PC-9 (cell line): ENCODE measurements at regions not wholly inside any gene's neighbourhood (a gene's known extent, or its start where the extent isn't known, plus 50 kb on each side); places are given as distances from the start of the nearest gene placed in this dataset.

ENCODE experiments used
- BruUV-seq: library from RNA; stranded (reverse); fragments of 400-500 nt; replicated peaks from 2 replicates; lab custom pipeline; 2021; lab: Mats Ljungman, UMichigan
- CTCF ChIA-PET: fragments of 300-600 bp; sonication (Branson Sonifier 250); formaldehyde crosslinking; loops from one replicate; lab custom pipeline; 2022; ENCODE audit warnings: antibody characterized with exemption; lab: Charles Lee
- POLR2A ChIA-PET: fragments of 300-600 bp; sonication (Branson Sonifier 250); formaldehyde crosslinking; loops from one replicate; lab custom pipeline; 2022; ENCODE audit warnings: antibody characterized with exemption; ENCODE audit not compliant: unreplicated experiment; lab: Charles Lee
- DNase-seq, 2 experiments: peaks; one replicate each; pipeline versions ENCODE4 v3.0.0 to v3.0.0-alpha.2; 2015 to 2022; ENCODE audit warnings: mixed read lengths in 1 of 2
- H2AFZ ChIP-seq: fragments of 200-600 bp; sonication (generic); 2 replicates; pipeline ENCODE4 v1.8.1; 2017; ENCODE audit warnings: antibody characterized with exemption
- H3F3A ChIP-seq: fragments of 200-600 bp; sonication (generic); 2 replicates; pipeline ENCODE4 v1.8.1; 2017; ENCODE audit warnings: antibody characterized with exemption, mild to moderate bottlenecking, low read depth; ENCODE audit not compliant: insufficient read depth
- H3K27ac ChIP-seq: fragments of 200-600 bp; sonication (generic); 2 replicates; pipeline ENCODE4 v1.6.1; 2016; ENCODE audit warnings: mixed run types
- H3K27me3 ChIP-seq: fragments of 200-600 bp; sonication (generic); 2 replicates; pipeline ENCODE4 v1.6.1; 2016; ENCODE audit warnings: low read depth, mixed run types; ENCODE audit not compliant: insufficient read depth
- H3K36me3 ChIP-seq: fragments of 200-600 bp; sonication (generic); 2 replicates; pipeline ENCODE4 v1.6.1; 2016; ENCODE audit warnings: low read depth, mixed run types
- H3K4me1 ChIP-seq: fragments of 200-600 bp; sonication (generic); replicated peaks from 2 replicates; pipeline ENCODE4 v1.6.1; 2016; ENCODE audit warnings: mixed run types; ENCODE audit not compliant: insufficient read depth
- H3K4me2 ChIP-seq: fragments of 200-600 bp; sonication (generic); 2 replicates; pipeline ENCODE4 v1.6.1; 2017; ENCODE audit warnings: mixed run types
- H3K4me3 ChIP-seq: fragments of 200-600 bp; sonication (generic); 2 replicates; pipeline ENCODE4 v1.6.1; 2016; ENCODE audit warnings: mixed run types
- H3K79me2 ChIP-seq: fragments of 200-600 bp; sonication (generic); 2 replicates; pipeline ENCODE4 v1.6.1; 2017; ENCODE audit warnings: low read depth, mixed run types
- H3K9me2 ChIP-seq: fragments of 200-600 bp; sonication (generic); 2 replicates; pipeline ENCODE4 v1.8.1; 2017; ENCODE audit warnings: mild to moderate bottlenecking; ENCODE audit not compliant: insufficient read depth
- H3K9me3 ChIP-seq: fragments of 200-600 bp; sonication (generic); 2 replicates; pipeline ENCODE4 v1.8.1; 2016; ENCODE audit warnings: low read depth; ENCODE audit not compliant: insufficient read depth
- H4K20me1 ChIP-seq: fragments of 200-600 bp; sonication (generic); 2 replicates; pipeline ENCODE4 v1.8.1; 2017; ENCODE audit not compliant: insufficient read depth
- EZH2 ChIP-seq: fragments of 200-600 bp; sonication (generic); IDR thresholded peaks from 2 replicates; pipeline ENCODE4 v1.8.0; 2017; ENCODE audit warnings: antibody characterized with exemption, low read depth
- intact Hi-C: fragments of 100-400 bp; cut with micrococcal nuclease; formaldehyde crosslinking; loops from one replicate; pipeline ENCODE4 v1.10.0; 2022; ENCODE audit not compliant: unreplicated experiment
- TF ChIP-seq, protein P1 (sequence below): fragments of 200-600 bp; sonication (generic); conservative IDR thresholded peaks from 2 replicates; pipeline ENCODE4 v1.6.1; 2017; ENCODE audit warnings: mixed run types, antibody characterized with exemption, mild to moderate bottlenecking, moderate library complexity

GRCh38 chr2:118496870-118497611, 350.4 kb downstream of the EN1 start:
- H3K4me1 ChIP-seq = no peaks in the 10 kb centered on the region
- BruUV-seq = no TSS peak
- DNase-seq = no peak
- no peaks in the 10 kb centered on the region for H3K79me2 ChIP-seq
- H3K27me3 ChIP-seq = no peaks in the 10 kb centered on the region; the same call in 1 of the 2 replicates
- no peak overlapping the region for H3K27ac ChIP-seq
- H3K9me2 ChIP-seq = no peaks in the 10 kb centered on the region
- no peak overlapping the region for H2AFZ ChIP-seq
- H3K4me3 ChIP-seq = no peak overlapping the region
- H3K36me3 ChIP-seq = no peaks in the 10 kb centered on the region
- H3K9me3 ChIP-seq = peaks cover 5% of the 10 kb centered on the region; the same call in 1 of the 2 replicates
- H3K4me2 ChIP-seq = no peak overlapping the region
- H4K20me1 ChIP-seq = no peaks in the 10 kb centered on the region
- POLR2A ChIA-PET = no interaction called here
- intact Hi-C loops = no loop called here
- TF ChIP-seq, protein P1, sequence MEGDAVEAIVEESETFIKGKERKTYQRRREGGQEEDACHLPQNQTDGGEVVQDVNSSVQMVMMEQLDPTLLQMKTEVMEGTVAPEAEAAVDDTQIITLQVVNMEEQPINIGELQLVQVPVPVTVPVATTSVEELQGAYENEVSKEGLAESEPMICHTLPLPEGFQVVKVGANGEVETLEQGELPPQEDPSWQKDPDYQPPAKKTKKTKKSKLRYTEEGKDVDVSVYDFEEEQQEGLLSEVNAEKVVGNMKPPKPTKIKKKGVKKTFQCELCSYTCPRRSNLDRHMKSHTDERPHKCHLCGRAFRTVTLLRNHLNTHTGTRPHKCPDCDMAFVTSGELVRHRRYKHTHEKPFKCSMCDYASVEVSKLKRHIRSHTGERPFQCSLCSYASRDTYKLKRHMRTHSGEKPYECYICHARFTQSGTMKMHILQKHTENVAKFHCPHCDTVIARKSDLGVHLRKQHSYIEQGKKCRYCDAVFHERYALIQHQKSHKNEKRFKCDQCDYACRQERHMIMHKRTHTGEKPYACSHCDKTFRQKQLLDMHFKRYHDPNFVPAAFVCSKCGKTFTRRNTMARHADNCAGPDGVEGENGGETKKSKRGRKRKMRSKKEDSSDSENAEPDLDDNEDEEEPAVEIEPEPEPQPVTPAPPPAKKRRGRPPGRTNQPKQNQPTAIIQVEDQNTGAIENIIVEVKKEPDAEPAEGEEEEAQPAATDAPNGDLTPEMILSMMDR = no peak
- no peak for TF ChIP-seq EZH2
- CTCF ChIA-PET = no interaction called here
- H3F3A ChIP-seq = no peaks in the 10 kb centered on the region

GRCh38 chr2:118496467-118496866, 351.0 kb downstream of the EN1 start:
- TF ChIP-seq EZH2 = no peak
- TF ChIP-seq, protein P1 = no peak
- H3K4me1 ChIP-seq = no peaks in the 10 kb centered on the region
- BruUV-seq = no TSS peak
- no peak overlapping the region for H3K4me3 ChIP-seq
- DNase-seq = no peak
- CTCF ChIA-PET = no interaction called here
- intact Hi-C loops = no loop called here
- no peaks in the 10 kb centered on the region; the same call in 1 of the 2 replicates for H3K27me3 ChIP-seq
- no peaks in the 10 kb centered on the region for H3K36me3 ChIP-seq
- no peaks in the 10 kb centered on the region for H4K20me1 ChIP-seq
- no peak overlapping the region for H3K27ac ChIP-seq
- H3F3A ChIP-seq = no peaks in the 10 kb centered on the region
- H3K9me2 ChIP-seq = no peaks in the 10 kb centered on the region
- H3K9me3 ChIP-seq = peaks cover 10% of the 10 kb centered on the region; the same call in 1 of the 2 replicates
- no peaks in the 10 kb centered on the region for H3K79me2 ChIP-seq
- POLR2A ChIA-PET = no interaction called here
- H2AFZ ChIP-seq = no peak overlapping the region
- H3K4me2 ChIP-seq = no peak overlapping the region

DNA sequence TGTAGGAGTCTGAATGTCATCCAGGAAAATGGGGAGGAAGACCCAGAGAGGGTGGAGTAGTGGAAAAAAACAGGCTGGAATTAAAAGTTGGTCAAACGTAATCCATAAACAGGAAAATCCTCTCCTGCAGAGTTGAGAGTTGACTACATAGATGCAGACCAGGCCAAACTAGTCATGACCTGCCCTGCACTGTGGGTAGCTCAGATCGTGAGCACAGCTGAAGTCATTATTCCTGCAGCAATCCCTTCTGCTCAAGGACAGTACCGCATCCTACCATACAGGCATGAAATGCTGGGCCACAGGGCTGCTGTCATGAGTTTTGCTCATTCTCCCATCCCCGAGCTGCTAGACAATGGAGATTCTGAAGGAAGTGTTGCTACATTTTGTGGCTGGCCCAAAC, 352.2 kb downstream of the EN1 start:
- ChIA-PET POLR2A (no interaction called here), CTCF (no interaction called here)
- Histone ChIP-seq H3F3A (no peaks in the 10 kb centered on the region), H2AFZ (no peak overlapping the region), H3K27me3 (peaks cover 4% of the 10 kb centered on the region; the same call in 1 of the 2 replicates), H3K4me3 (no peak overlapping the region), H3K4me1 (no peaks in the 10 kb centered on the region), H3K4me2 (no peak overlapping the region), H3K27ac (no peak overlapping the region), H3K79me2 (no peaks in the 10 kb centered on the region), H3K9me3 (peaks cover 14% of the 10 kb centered on the region; the same call in 1 of the 2 replicates), H4K20me1 (no peaks in the 10 kb centered on the region), H3K36me3 (no peaks in the 10 kb centered on the region), H3K9me2 (no peaks in the 10 kb centered on the region)
- no peak for TF ChIP-seq EZH2
- TF ChIP-seq, protein P1 = no peak
- intact Hi-C loops = no loop called here
- no TSS peak for BruUV-seq
- DNase-seq = no peak
